ENCODE measurements at regions not wholly inside any gene's neighbourhood (a gene's known extent, or its start where the extent isn't known, plus 50 kb on each side); places are given as distances from the start of the nearest gene placed in this dataset.

DNA sequence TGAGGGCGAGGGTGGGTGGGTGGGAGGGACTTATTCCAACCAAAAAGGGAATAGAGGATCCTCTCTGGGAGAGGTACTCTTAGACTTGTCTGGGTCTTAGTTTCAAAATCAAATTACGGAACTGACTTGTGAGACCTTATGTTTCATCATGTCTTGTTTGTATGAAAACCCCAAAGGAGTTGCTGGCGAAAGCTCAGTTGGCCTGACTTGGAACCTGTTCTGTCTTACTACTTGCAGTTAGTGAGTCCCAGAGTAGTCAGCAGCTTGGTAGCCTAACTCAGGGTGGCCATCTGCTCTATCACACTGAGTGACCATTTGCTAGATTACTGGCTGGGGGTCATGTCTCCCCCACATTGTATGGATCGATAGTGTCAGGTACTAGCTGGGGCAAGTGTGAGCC lies 114.9 kb upstream of the MOCS1 start:
- no peak overlapping the region for H3K27ac ChIP-seq (ENCODE audit: low read depth, low read length)

GRCh38 chr6:40044196-40044595 lies 109.9 kb upstream of the MOCS1 start:
- Histone ChIP-seq H3K4me2 (ENCODE audit: insufficient read depth, low read length) (no peak overlapping the region), H3K27me3 (ENCODE audit: insufficient read depth, low read length) (no peaks in the 10 kb centered on the region), H3K79me2 (ENCODE audit: insufficient read depth, low read length) (no peaks in the 10 kb centered on the region), H3K36me3 (ENCODE audit: insufficient read depth, low read length) (no peaks in the 10 kb centered on the region), H4K20me1 (ENCODE audit: insufficient read depth, low read length) (no peaks in the 10 kb centered on the region), H3K9me3 (ENCODE audit: low read depth, low read length) (no peaks in the 10 kb centered on the region), H3K27ac (ENCODE audit: low read depth, low read length) (no peak overlapping the region), H3K4me1 (ENCODE audit: insufficient read depth, low read length) (no peaks in the 10 kb centered on the region), H3K4me3 (ENCODE audit: insufficient read depth, low read length) (no peak overlapping the region), H2AFZ (ENCODE audit: low read length) (no peak overlapping the region)
- TF ChIP-seq, protein P1, sequence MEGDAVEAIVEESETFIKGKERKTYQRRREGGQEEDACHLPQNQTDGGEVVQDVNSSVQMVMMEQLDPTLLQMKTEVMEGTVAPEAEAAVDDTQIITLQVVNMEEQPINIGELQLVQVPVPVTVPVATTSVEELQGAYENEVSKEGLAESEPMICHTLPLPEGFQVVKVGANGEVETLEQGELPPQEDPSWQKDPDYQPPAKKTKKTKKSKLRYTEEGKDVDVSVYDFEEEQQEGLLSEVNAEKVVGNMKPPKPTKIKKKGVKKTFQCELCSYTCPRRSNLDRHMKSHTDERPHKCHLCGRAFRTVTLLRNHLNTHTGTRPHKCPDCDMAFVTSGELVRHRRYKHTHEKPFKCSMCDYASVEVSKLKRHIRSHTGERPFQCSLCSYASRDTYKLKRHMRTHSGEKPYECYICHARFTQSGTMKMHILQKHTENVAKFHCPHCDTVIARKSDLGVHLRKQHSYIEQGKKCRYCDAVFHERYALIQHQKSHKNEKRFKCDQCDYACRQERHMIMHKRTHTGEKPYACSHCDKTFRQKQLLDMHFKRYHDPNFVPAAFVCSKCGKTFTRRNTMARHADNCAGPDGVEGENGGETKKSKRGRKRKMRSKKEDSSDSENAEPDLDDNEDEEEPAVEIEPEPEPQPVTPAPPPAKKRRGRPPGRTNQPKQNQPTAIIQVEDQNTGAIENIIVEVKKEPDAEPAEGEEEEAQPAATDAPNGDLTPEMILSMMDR (IDR thresholded peaks at IDR 0.05; ENCODE audit: extremely low read depth, low read depth, low read length) = no peak
- DNase-seq (ENCODE audit: insufficient read length, low spot score, missing footprints) = no peak

More for the DNA sequence above, 114.9 kb upstream of the MOCS1 start:
- Histone ChIP-seq H3K4me3 (ENCODE audit: insufficient read depth, low read length) (no peak overlapping the region), H4K20me1 (ENCODE audit: insufficient read depth, low read length) (no peaks in the 10 kb centered on the region), H2AFZ (ENCODE audit: low read length) (no peak overlapping the region), H3K4me1 (ENCODE audit: insufficient read depth, low read length) (no peaks in the 10 kb centered on the region), H3K79me2 (ENCODE audit: insufficient read depth, low read length) (no peaks in the 10 kb centered on the region), H3K27me3 (ENCODE audit: insufficient read depth, low read length) (no peaks in the 10 kb centered on the region), H3K9me3 (ENCODE audit: low read depth, low read length) (no peaks in the 10 kb centered on the region), H3K4me2 (ENCODE audit: insufficient read depth, low read length) (no peak overlapping the region), H3K36me3 (ENCODE audit: insufficient read depth, low read length) (no peaks in the 10 kb centered on the region)
- DNase-seq (ENCODE audit: insufficient read length, low spot score, missing footprints) = no peak
- TF ChIP-seq, protein P1 (IDR thresholded peaks at IDR 0.05; ENCODE audit: extremely low read depth, low read depth, low read length) = no peak

- Histone ChIP-seq H4K20me1 (ENCODE audit: insufficient read depth, low read length) (no peaks in the 10 kb centered on the region), H3K36me3 (ENCODE audit: insufficient read depth, low read length) (no peaks in the 10 kb centered on the region), H3K4me3 (ENCODE audit: insufficient read depth, low read length) (no peak overlapping the region), H3K9me3 (ENCODE audit: low read depth, low read length) (no peaks in the 10 kb centered on the region), H3K27ac (ENCODE audit: low read depth, low read length) (no peak overlapping the region), H2AFZ (ENCODE audit: low read length) (no peak overlapping the region), H3K27me3 (ENCODE audit: insufficient read depth, low read length) (no peaks in the 10 kb centered on the region), H3K4me1 (ENCODE audit: insufficient read depth, low read length) (no peaks in the 10 kb centered on the region), H3K4me2 (ENCODE audit: insufficient read depth, low read length) (no peak overlapping the region), H3K79me2 (ENCODE audit: insufficient read depth, low read length) (no peaks in the 10 kb centered on the region)
- DNase-seq (ENCODE audit: insufficient read length, low spot score, missing footprints) = no peak
- TF ChIP-seq, protein P1 (IDR thresholded peaks at IDR 0.05; ENCODE audit: extremely low read depth, low read depth, low read length) = no peak
These were observed 108.0 kb upstream of the MOCS1 start for GRCh38 chr6:40042232-40042631.

GRCh38 chr6:40039042-40039441 lies 104.8 kb upstream of the MOCS1 start:
- Histone ChIP-seq H2AFZ (ENCODE audit: low read length) (no peak overlapping the region), H3K4me1 (ENCODE audit: insufficient read depth, low read length) (no peaks in the 10 kb centered on the region), H3K4me2 (ENCODE audit: insufficient read depth, low read length) (no peak overlapping the region), H3K79me2 (ENCODE audit: insufficient read depth, low read length) (no peaks in the 10 kb centered on the region), H4K20me1 (ENCODE audit: insufficient read depth, low read length) (no peaks in the 10 kb centered on the region), H3K27ac (ENCODE audit: low read depth, low read length) (no peak overlapping the region), H3K9me3 (ENCODE audit: low read depth, low read length) (no peaks in the 10 kb centered on the region), H3K4me3 (ENCODE audit: insufficient read depth, low read length) (no peak overlapping the region), H3K36me3 (ENCODE audit: insufficient read depth, low read length) (no peaks in the 10 kb centered on the region), H3K27me3 (ENCODE audit: insufficient read depth, low read length) (no peaks in the 10 kb centered on the region)
- DNase-seq (ENCODE audit: insufficient read length, low spot score, missing footprints) = no peak
- TF ChIP-seq, protein P1 (IDR thresholded peaks at IDR 0.05; ENCODE audit: extremely low read depth, low read depth, low read length) = no peak
